Choroid plexus epithelial cell (primary cell): ENCODE measurements at regions not wholly inside any gene's neighbourhood (a gene's known extent, or its start where the extent isn't known, plus 50 kb on each side); places are given as distances from the start of the nearest gene placed in this dataset.
"Not testable (repeated sequence)": the region's sequence is repeated elsewhere in the genome, so short reads cannot be mapped to it uniquely, and the experiment has no call there.

Source experiments
- DNase-seq: peaks from one replicate; pipeline ENCODE4 v3.0.0-alpha.2; 2010; ENCODE audit warnings: low read depth
- H3K4me3 ChIP-seq: 2 replicates; pipeline ENCODE4 v1.5.1; 2011; ENCODE audit warnings: low read depth, mild to moderate bottlenecking, control low read depth, low read length, moderate library complexity
- TF ChIP-seq, protein P1 (sequence below): conservative IDR thresholded peaks from 2 replicates; pipeline ENCODE4 v1.5.1; 2011; ENCODE audit warnings: low read depth, mild to moderate bottlenecking, control low read depth, inconsistent platforms, low read length, moderate library complexity

- no peak overlapping the region for H3K4me3 ChIP-seq
- TF ChIP-seq, protein P1, sequence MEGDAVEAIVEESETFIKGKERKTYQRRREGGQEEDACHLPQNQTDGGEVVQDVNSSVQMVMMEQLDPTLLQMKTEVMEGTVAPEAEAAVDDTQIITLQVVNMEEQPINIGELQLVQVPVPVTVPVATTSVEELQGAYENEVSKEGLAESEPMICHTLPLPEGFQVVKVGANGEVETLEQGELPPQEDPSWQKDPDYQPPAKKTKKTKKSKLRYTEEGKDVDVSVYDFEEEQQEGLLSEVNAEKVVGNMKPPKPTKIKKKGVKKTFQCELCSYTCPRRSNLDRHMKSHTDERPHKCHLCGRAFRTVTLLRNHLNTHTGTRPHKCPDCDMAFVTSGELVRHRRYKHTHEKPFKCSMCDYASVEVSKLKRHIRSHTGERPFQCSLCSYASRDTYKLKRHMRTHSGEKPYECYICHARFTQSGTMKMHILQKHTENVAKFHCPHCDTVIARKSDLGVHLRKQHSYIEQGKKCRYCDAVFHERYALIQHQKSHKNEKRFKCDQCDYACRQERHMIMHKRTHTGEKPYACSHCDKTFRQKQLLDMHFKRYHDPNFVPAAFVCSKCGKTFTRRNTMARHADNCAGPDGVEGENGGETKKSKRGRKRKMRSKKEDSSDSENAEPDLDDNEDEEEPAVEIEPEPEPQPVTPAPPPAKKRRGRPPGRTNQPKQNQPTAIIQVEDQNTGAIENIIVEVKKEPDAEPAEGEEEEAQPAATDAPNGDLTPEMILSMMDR, result no peak
- no peak for DNase-seq
Observed at GRCh38 chr3:106837616-106838015, 539.6 kb upstream of the CCDC54 start.

DNA sequence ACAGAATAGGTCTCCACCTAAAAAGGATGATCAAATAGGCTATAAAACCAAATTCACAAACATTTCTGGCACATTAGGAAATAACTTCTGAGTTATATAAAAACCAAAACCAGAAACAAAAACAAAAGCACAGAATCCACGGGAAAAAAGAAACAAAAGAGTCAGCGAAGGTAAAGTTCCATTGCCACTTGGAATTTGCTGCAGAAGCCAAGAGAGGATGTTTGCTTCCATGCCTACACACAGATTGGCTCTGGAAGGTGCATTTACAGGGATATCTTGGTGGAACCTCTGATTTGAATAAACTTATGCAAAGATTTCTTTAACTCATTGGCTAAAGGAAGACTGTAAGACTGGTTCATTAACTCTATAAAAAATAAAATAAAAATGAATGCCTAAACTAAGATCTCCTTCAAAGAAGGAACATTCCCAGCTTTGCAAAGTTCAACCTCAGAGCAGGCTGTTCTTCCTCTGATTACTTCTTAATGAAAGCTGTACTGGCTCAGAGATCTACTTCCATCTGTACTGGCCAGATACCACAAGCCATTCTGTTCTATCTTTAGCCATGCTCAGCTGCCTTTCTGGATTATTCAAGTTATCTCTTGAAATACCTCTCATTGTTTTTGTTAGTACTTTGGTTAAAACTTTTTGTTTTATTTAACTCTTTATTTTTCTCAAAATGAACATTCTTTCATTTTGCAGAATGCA, 537.5 kb upstream of the CCDC54 start:
- peak; percentile 68 for DNase-seq
- TF ChIP-seq, protein P1, result no peak
- no peak overlapping the region for H3K4me3 ChIP-seq

GRCh38 chr3:106840319-106840718, 536.9 kb upstream of the CCDC54 start:
- no peak for DNase-seq
- no peak overlapping the region for H3K4me3 ChIP-seq
- TF ChIP-seq, protein P1, result no peak

- DNase-seq, result peak; percentile 69
- H3K4me3 ChIP-seq, result no peak overlapping the region
- TF ChIP-seq, protein P1, result no peak
Observed at GRCh38 chr3:106842151-106842550, 535.1 kb upstream of the CCDC54 start.

DNA sequence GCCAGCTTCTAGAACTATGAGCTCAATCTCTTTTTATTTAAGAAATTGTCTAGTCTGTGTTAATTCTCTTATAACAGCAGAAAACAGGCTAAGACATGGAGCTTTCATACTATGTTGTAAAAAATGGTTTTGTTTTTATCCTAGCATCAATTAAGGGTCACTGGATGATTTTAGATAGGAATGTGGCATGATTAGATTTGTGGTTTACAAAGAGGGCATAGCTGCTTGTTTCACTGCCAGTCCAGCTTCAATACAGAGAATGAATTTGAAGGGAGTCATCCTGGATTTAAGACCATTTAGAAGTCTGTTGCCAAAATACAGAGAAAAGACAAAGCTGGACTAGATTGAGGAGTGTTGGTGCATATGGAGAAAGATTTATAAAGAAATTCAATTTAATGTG, 532.6 kb upstream of the CCDC54 start:
- TF ChIP-seq, protein P1, result no peak
- DNase-seq, result no peak
- no peak overlapping the region for H3K4me3 ChIP-seq

DNA sequence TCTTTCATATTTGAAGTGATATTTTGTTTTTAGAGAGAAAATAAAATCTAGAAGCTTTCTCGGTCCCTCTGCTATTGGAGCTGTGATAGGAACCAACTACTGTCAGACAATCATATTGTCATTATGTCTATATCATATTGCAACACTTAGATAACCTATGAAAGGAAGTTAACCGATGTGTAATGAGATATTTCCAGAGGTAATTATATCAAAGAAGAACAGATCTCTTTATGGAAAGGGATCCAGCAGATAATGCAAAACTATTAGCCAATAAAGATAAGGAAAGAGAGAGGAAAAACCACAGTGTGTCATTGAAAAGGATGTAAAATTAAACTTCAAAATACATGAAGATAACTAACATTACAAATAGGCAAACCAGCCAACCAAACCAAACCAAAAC, 529.1 kb upstream of the CCDC54 start:
- TF ChIP-seq, protein P1, result no peak
- no peak for DNase-seq
- no peak overlapping the region for H3K4me3 ChIP-seq

GRCh38 chr3:106850437-106850836, 526.8 kb upstream of the CCDC54 start:
- peak; percentile 34 for DNase-seq
- TF ChIP-seq, protein P1, result no peak
- no peak overlapping the region for H3K4me3 ChIP-seq

DNA sequence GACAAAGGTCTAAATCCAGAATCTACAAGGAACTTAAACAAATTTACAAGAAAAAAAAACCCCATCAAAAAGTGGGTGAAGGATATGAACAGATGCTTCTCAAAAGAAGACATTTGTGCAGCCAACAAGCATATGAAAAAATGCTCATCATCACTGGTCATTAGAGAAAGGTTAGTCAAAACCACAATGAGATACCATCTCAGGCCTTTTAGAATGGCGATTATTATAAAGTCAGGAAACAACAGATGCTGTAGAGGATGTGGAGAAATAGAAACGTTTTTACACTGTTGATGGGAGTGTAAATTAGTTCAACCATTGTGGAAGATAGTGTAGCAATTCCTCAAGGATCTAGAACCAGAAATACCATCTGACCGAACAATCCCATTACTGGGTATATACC, 518.9 kb upstream of the CCDC54 start:
- DNase-seq, H3K4me3 ChIP-seq: not testable (repeated sequence)
